ENCODE measurements at regions not wholly inside any gene's neighbourhood (a gene's known extent, or its start where the extent isn't known, plus 50 kb on each side); places are given as distances from the start of the nearest gene placed in this dataset.

- Histone ChIP-seq H3K4me1 (ENCODE audit: low read length) (peaks cover 5% of the 10 kb centered on the region; the same call in 1 of the 2 replicates), H3K79me2 (ENCODE audit: low read length) (no peaks in the 10 kb centered on the region), H3K27ac (ENCODE audit: low read length) (no peak overlapping the region), H3K4me3 (ENCODE audit: low read length) (no peak overlapping the region), H3K9ac (ENCODE audit: low read length) (no peak overlapping the region), H2AFZ (ENCODE audit: low read length) (no peak overlapping the region), H3K9me2 (replicated peaks; ENCODE audit: insufficient read depth, low read length) (no peaks in the 10 kb centered on the region), H3K27me3 (replicated peaks; ENCODE audit: insufficient read depth, low read length) (no peaks in the 10 kb centered on the region), H3K36me3 (replicated peaks; ENCODE audit: insufficient read depth, low read length) (no peaks in the 10 kb centered on the region), H3K9me3 (replicated peaks; ENCODE audit: insufficient read depth, low read length) (no peaks in the 10 kb centered on the region), H3K4me2 (ENCODE audit: low read depth, low read length) (no peak overlapping the region), H4K20me1 (ENCODE audit: insufficient read depth, low read length) (no peaks in the 10 kb centered on the region), H3F3A (ENCODE audit: insufficient read depth, low read length) (no peaks in the 10 kb centered on the region)
- no peak for DNase-seq
- TF ChIP-seq, protein P1, sequence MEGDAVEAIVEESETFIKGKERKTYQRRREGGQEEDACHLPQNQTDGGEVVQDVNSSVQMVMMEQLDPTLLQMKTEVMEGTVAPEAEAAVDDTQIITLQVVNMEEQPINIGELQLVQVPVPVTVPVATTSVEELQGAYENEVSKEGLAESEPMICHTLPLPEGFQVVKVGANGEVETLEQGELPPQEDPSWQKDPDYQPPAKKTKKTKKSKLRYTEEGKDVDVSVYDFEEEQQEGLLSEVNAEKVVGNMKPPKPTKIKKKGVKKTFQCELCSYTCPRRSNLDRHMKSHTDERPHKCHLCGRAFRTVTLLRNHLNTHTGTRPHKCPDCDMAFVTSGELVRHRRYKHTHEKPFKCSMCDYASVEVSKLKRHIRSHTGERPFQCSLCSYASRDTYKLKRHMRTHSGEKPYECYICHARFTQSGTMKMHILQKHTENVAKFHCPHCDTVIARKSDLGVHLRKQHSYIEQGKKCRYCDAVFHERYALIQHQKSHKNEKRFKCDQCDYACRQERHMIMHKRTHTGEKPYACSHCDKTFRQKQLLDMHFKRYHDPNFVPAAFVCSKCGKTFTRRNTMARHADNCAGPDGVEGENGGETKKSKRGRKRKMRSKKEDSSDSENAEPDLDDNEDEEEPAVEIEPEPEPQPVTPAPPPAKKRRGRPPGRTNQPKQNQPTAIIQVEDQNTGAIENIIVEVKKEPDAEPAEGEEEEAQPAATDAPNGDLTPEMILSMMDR (IDR thresholded peaks at IDR 0.05; ENCODE audit: low read length) = no peak
- no peak for TF ChIP-seq EZH2phosphoT487 (IDR thresholded peaks at IDR 0.05; ENCODE audit: low read length)
Observed at GRCh38 chr2:128501006-128501690, 182.5 kb upstream of the HS6ST1 start.

GRCh38 chr2:128501700-128502099 lies 183.0 kb upstream of the HS6ST1 start:
- no peaks in the 10 kb centered on the region for H3K9me2 ChIP-seq (replicated peaks; ENCODE audit: insufficient read depth, low read length)

GRCh38 chr2:128502200-128502599 lies 183.5 kb upstream of the HS6ST1 start:
- no peaks in the 10 kb centered on the region for H3K79me2 ChIP-seq (ENCODE audit: low read length)

More at GRCh38 chr2:128501700-128502099, 183.0 kb upstream of the HS6ST1 start:
- Histone ChIP-seq H3K4me2 (ENCODE audit: low read depth, low read length) (no peak overlapping the region), H3K27me3 (replicated peaks; ENCODE audit: insufficient read depth, low read length) (no peaks in the 10 kb centered on the region), H3K36me3 (replicated peaks; ENCODE audit: insufficient read depth, low read length) (no peaks in the 10 kb centered on the region), H3K79me2 (ENCODE audit: low read length) (no peaks in the 10 kb centered on the region), H4K20me1 (ENCODE audit: insufficient read depth, low read length) (no peaks in the 10 kb centered on the region), H3K9ac (ENCODE audit: low read length) (no peak overlapping the region), H2AFZ (ENCODE audit: low read length) (no peak overlapping the region), H3K9me3 (replicated peaks; ENCODE audit: insufficient read depth, low read length) (no peaks in the 10 kb centered on the region), H3K4me3 (ENCODE audit: low read length) (no peak overlapping the region), H3K27ac (ENCODE audit: low read length) (no peak overlapping the region), H3F3A (ENCODE audit: insufficient read depth, low read length) (no peaks in the 10 kb centered on the region), H3K4me1 (ENCODE audit: low read length) (peaks cover 5% of the 10 kb centered on the region; the same call in 1 of the 2 replicates)
- DNase-seq = no peak
- no peak for TF ChIP-seq EZH2phosphoT487 (IDR thresholded peaks at IDR 0.05; ENCODE audit: low read length)
- no peak for TF ChIP-seq EZH2 (optimal IDR thresholded peaks at IDR 0.05; ENCODE audit: low read depth, low read length)

More at GRCh38 chr2:128502200-128502599, 183.5 kb upstream of the HS6ST1 start:
- Histone ChIP-seq H4K20me1 (ENCODE audit: insufficient read depth, low read length) (no peaks in the 10 kb centered on the region), H3K4me2 (ENCODE audit: low read depth, low read length) (no peak overlapping the region), H3K9ac (ENCODE audit: low read length) (no peak overlapping the region), H3K27me3 (replicated peaks; ENCODE audit: insufficient read depth, low read length) (no peaks in the 10 kb centered on the region), H3K27ac (ENCODE audit: low read length) (no peak overlapping the region), H3K4me3 (ENCODE audit: low read length) (no peak overlapping the region), H3K9me2 (replicated peaks; ENCODE audit: insufficient read depth, low read length) (no peaks in the 10 kb centered on the region), H3K9me3 (replicated peaks; ENCODE audit: insufficient read depth, low read length) (no peaks in the 10 kb centered on the region), H3K36me3 (replicated peaks; ENCODE audit: insufficient read depth, low read length) (no peaks in the 10 kb centered on the region), H3F3A (ENCODE audit: insufficient read depth, low read length) (no peaks in the 10 kb centered on the region), H2AFZ (ENCODE audit: low read length) (no peak overlapping the region), H3K4me1 (ENCODE audit: low read length) (peaks cover 5% of the 10 kb centered on the region; the same call in 1 of the 2 replicates)
- TF ChIP-seq, protein P1 (IDR thresholded peaks at IDR 0.05; ENCODE audit: low read length) = no peak
- no peak for TF ChIP-seq EZH2phosphoT487 (IDR thresholded peaks at IDR 0.05; ENCODE audit: low read length)
- TF ChIP-seq EZH2 (optimal IDR thresholded peaks at IDR 0.05; ENCODE audit: low read depth, low read length) = no peak
- no peak for DNase-seq
